Right forelimb (tissue), 1 donor: ENCODE measurements at regions not wholly inside any gene's neighbourhood (a gene's known extent, or its start where the extent isn't known, plus 50 kb on each side); places are given as distances from the start of the nearest gene placed in this dataset.

ENCODE experiments used
- DNase-seq: peaks from one replicate; pipeline ENCODE4 v3.0.0-alpha.2; 2018

DNA sequence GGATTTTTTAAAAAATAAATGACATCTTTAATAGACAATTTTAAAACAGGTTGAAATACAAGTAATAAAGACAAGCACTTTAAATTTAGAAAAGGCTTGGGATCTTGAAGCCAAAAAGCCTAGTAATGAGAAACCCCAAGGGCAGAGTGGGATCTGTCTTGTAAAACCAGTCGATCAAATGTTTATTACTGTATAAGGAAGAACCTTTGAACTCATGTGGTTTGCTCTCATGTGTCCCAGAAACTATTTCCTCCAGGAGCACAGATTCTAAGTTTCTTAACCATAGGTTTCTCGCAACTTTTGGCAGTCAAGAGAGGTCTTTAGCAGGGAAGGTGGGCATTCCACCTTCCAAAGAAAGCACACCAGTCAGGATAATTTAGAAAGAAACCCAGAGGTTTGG is 541.7 kb upstream of the BTBD3 start:
- no peak for DNase-seq

DNA sequence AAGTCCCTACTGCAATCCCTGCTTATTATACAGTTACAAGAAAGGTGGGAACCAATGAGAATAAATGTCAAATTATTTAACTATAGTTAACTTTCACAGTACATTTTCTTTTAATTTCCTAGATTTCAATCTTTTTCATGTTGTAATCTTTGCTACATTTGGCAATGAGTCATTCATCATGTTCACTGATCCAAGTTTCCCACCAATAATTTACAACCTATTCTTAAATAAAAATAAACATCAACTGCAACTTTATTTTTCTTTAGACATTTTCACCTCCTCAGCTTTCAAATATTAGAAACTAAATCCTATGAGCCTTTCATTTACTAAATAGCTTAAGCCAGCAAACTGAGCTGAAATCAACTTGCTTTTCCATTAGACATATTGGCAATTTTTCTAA is 541.3 kb upstream of the BTBD3 start:
- DNase-seq, result no peak

DNA sequence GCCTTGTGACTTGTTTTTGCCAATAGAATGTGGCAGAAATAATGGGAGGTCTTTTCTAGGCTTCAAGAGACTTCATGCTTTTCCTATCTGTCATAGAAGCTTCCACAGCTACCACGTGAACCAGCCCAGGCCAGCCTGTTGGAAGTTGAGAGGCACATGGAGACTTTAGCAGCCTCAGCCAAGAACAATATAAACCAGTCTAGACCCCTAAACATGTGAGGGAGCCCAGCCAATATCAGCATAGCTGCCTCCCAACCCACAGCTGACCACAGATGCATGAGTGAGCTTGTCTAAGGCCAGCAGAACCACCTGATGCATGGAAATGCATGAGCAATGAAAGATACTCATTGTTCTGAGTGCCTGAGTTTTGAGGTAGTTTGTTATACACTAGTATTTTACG is 540.7 kb upstream of the BTBD3 start:
- no peak for DNase-seq

DNA sequence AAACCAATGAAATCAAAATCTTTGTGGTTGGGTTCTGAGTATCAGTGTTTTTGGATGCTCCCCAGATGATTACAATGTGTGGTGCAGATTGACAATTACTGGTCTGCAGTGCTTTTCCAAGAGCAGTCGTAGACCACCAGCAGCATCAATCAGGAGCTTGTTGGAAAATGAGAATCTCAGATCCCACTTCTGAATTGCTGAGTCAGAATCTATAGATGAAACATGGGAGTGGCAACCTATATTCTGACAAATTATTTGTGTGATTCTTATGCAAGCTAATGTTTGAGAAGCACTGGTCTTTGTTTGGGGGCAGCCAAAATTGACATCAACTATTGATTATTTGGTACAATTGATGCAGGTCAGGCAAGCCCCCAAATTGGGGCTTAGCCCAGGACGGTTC is 539.9 kb upstream of the BTBD3 start:
- DNase-seq, result no peak

DNA sequence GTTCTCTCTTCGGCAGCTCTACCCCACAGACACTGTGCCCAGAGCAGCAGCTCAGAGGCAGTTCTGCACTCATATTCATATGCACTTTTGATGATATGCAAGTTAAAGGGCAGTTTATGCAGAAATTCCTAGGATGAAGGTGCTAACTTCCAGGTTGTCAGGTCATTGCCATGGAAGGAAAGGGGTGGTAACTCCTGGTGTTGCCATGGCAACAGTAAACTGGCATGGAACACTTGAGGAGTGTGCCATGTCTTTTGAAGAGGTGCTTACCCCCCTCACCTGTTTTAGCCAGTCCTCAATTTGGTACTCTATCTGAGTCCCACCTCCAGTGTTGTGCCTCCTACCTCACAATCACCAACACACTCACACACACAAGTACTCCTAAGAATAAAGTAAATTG is 539.4 kb upstream of the BTBD3 start:
- no peak for DNase-seq

DNA sequence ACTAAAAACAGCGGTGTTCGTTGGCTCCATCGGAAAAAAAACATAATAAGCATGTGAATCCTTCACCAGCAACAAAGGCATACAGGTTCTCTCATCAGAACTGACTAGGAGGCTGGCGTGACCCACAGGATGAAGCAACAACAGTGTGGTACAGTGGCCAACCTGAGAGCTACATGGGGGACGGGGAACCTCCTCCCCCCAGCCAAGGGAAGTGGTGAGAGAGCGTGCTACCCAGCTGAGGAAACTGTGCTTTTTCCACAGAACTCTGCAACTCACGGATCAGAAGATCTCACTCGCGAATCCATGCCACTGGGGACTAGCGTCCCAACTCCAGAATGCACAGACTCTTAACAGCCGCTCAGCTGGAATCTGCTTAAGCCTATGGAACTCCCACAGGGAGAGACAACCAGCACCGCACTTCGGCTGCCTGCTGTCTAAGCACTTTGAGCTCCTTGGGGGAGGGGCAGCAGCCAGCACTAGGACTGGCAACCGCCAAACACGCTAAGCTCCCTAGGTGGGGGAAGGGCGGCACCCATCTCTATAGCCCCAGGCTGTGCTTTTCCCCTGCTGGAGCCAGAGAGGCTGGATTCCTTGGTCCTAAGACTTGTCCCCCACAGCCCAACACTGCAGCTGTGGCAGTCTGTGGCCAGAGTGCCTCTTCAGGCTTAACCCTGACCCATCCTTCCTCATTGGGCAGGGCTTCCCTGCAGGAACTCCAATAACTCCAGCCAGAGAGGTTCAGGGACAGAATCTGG is 538.3 kb upstream of the BTBD3 start:
- DNase-seq, result no peak

DNA sequence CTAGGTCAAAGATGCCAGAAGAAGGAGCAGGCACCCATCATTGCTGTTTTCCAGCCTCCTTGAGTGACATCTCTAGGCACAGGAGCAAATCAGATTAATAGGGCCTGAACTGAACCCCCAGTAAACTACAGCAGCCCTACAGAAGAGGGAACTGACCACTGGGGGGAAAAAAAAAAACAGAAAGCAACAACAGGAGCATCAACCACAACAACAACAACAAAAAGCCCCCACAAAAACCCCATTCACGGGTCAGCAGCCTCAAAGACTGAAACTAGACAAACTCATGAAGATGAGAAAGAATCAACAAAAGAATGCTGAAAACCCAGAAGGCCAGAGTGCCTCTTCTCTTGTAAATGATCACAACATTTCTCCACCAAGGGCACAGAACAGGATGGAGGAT is 537.4 kb upstream of the BTBD3 start:
- no peak for DNase-seq

DNA sequence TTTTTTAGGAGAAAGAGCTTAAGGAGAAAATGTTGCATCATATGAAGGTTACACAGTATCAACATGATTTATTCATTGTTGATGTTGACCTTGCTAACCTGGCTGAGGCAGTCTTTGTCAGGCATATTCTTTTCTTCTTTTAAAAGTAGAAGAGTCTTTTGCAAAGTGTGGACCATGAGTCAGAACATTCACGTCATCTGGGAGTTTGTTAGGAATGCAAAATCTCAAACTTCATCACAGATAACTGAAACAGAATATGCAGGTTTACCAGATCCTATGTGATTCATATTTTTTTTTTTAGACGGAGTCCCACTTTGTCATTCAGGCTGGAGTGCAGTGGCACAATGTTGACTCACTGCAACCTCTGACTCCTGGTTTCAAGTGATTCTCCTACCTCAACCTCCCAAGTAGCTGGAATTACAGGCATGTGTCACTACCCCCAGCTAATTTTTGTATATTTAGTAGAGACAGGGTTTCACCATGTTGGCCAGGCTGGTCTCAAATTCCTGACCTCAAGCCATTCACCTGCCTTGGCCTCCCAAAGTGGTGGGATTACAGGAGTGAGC is 530.4 kb upstream of the BTBD3 start:
- DNase-seq, result no peak

DNA sequence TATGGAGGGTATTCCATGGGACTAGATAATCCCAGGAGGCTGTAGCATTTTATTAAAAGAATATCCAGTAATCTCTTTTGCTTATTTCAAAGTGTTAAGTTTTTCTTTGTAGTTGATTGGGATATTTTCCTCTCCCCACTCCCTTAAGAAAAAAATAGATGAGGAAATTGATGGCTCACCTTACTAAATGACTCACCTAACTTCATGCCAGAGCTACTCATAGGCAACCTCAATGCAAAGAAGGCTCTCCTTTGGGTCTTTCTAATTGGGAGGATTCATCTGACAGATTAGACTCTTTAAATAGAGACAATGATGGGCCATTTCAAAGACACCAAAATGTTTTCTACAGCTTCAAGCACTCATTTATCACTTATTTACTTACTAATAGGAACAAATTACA is 528.5 kb upstream of the BTBD3 start:
- DNase-seq, result no peak

DNA sequence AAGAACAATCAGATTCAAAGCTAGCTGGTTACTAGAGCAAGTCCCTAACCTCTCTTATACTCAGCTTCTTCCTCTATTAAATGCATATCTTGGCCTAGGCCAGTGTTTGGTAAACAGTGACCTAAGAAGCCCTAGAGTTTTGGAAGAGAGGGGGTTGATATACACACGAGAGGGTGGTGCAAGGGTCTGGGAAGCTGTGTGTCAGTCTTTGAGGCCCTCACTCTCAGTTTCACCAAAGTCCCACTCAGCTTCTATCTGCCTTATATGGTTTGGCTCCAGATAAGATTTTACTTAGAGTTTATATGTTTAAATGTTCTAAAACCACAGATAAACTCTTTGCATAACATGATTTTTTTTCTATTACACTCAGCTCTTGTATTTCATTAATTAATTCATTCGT is 526.1 kb upstream of the BTBD3 start:
- DNase-seq, result no peak

DNA sequence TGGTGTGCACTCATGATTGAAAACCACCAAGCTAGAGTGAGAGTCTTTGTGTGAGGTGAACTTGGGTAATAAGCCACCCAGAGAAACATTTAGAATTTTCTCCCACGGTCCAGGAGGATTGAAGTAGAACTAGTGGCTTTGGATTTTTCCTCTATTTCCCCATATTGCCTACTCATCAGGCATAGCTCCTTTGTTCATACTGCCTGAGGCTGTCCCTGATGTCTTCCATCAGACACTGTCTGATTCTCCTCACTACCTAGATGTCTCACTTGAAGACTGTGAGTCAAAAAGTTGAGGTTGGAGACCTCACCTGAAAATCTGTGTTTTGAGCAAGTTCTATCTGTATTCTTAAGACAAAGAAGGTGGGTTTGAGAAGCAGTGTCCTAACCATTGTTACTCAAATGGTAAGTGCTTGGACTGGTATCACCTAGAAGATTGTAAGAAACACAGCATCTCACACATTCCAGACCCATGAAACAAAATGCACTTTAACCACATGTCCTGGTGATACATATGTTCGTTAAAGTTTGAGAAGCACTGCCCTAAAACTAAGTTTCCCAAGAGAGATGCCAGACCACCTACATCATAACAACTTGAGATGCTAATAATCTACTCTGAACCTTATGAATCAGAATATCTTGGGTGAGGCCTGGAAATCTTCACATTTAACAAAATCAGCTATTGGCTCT is 523.4 kb upstream of the BTBD3 start:
- no peak for DNase-seq

DNA sequence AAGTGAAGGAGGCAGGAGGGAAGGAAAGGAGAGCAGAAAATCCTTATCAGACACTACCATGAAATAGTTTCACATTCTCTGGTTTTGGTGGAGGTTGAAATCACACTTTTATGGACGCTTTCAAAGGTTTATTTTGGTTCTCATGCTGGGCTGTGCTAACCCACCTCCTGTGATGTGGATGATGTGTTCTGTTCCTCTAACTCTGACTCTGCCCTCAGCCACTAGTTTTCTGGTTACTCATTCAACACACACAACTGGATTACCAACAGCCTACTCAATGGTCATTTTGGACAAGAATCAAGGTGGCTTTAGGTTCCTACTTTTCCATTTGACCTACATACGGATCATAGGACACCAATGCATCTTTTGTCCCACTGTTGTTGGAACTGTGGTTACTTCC is 522.1 kb upstream of the BTBD3 start:
- no peak for DNase-seq

DNA sequence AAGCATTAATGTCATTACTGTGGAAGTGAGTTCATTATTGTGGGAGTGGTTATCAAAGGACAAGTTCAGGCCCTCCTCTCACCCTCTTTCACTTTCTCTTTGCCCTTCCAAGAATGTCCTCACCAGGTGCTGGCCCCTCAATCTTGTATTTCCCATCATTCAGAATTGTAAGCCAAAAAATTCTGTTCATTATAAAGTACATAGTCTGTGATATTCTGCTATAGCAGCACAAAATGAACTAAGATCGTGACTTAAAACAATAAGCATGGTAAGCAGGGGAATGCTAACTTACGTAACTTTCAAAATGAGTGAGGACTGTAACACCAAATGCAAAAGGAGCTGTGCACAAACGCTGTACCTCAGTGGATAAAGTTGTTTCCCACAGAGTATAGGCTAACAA is 515.7 kb upstream of the BTBD3 start:
- DNase-seq, result no peak

DNA sequence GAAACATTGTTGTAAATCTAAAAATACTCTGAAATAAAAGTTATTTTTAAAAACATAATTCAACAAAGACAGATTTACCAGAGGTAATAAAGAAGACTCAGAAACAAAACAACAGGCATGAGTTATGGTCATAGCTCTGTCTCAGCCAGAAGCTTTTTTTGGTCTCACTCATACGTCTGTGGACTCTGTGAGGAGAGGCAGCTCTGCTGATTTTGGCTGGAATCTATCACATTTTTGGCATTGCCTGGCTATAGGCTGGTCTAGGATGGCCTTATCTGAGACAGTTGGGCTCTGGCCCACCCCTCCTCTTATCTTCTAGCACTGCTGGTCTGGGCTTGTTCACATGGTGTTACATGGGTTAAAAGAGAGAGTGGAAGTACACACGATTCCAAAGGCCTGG is 514.0 kb upstream of the BTBD3 start:
- DNase-seq, result no peak

DNA sequence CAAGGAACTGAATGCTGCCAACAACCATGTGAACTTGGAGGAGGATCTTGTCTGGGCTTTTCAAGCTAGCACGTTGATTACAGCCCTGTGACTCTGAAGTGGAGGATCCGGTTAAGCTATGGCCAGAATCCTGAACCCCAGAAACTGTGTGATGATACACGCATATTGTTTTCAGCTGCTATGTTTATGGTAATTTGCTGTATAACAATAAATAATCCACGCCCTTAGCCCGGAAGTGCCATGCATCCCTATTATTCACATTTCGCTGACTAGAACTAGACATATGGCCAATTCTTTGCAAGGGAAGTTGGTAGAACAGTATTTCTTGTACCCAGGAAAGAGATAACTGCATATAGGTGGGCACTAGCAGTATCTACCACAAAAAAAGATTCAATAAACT is 510.8 kb upstream of the BTBD3 start:
- DNase-seq, result no peak

DNA sequence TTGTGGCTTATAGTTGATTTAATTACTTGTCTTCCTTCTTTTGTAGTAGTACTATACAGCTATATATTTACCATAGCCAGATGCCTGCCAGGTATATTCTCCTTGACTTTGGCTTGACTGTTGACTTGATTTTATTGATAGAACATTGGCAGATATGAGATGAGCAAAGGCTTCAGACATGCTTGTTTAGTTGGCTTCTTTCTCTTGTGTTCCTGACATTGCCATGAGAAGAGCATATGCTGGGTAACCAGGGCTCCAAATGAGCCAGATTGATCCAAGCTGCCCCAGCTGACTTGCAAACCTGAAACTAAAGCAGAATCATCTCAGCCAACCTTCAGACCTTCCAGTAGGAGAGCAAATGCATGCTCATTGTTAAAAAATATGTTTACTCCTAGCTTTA is 508.1 kb upstream of the BTBD3 start:
- no peak for DNase-seq

DNA sequence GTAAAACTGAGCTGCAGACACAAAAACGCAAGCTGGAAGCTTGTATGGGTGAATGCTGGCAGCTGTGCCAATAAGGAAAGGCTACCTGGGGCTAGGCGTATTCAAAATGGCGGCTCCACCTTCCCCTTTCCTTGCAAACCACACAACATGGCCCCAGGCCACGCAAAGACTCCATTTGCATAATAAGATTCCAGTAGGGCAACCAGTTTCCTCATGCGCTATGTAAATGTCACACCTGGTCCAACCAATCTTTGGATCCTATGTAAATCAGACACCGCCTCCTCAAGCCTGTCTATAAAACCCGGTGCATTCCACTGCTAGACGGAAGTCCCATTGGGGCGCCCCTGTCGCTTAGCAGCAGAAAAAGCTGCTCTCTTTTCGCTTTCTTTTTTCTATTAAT is 505.9 kb upstream of the BTBD3 start:
- no peak for DNase-seq

DNA sequence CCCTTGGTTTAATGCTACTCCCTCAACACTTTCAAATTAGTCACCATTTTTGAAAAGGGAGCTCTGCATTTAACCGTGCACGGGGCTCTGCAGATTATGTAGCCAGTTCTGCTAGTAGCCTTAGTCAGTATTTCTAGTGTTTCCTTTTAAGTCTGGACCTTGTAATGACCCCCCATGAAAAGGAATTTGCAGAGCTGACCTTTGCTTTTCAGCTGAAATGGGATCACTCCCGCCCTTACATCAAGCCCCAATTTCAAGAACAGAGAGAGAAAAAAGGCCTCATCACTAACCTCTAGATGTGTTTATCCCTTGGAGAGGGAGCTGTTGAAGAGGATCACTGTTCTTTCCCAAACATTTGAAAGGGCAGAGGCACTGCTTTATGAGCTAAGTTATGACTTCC is 490.7 kb upstream of the BTBD3 start:
- no peak for DNase-seq

DNA sequence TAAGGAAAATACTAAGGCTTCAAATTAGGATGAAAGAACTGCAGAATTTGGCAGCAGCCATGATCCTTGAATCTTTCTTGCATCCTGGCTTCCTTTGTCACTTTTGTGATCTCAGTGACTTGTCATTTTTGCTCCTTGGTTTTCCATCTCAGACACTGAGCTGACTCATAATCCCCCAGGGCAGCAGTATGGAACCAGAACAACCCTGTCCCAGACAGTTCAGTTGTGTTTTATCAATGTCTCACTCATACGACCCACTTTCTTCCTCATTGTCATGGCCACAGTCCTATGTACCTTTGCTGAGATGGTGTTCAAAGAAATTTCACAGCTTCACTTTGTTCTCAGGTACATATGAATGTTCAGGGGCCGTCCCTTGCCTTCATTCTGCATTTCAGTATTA is 488.5 kb upstream of the BTBD3 start:
- DNase-seq, result no peak

DNA sequence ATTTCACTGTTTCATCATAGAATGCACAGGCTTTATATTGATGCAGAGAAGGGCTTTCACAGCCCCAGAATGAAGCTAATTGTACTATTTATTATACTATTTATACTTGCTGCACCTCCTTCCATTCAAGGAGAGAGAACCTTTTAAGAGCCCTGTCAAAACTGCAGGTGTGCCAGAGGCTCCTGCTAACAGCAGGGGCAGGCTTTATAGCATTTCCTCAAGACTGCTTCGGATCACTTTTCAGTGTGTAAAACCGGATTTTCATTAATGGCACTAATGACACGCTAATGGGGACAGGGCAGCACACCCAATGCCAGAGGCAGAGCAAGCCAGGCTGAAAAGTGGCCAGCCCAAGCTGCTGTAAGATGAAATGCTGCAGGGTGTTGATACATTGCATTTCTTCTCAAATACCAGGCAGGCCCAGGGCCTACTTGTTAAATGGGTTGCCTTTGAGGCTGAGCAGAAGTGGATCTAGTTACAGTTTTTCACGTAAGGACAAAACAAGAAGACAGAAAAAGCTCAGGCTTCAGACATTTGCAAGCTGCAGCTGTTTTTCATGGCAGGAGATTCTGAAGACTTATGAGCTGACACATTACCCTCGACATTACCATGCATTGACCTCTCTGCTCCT is 487.7 kb upstream of the BTBD3 start:
- no peak for DNase-seq

DNA sequence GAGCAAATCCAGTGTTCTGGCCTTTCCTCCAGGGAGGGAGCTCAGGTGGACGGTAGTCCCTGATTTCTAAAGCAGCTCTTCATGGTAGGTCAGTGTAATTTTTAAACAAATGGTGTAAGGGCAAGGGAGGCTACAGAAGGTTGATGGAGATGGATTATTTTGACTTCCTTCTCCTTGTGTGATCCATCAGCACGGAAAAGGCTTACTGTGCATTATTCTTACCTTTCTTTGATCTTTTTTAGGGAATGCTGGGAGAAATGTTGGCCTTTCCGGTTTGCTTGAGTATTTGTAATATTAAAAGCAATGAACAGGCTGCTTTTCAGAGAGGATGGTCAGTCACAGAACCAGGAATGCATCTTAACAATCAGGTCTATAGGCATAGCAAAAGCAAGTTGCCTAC is 487.0 kb upstream of the BTBD3 start:
- DNase-seq, result no peak

DNA sequence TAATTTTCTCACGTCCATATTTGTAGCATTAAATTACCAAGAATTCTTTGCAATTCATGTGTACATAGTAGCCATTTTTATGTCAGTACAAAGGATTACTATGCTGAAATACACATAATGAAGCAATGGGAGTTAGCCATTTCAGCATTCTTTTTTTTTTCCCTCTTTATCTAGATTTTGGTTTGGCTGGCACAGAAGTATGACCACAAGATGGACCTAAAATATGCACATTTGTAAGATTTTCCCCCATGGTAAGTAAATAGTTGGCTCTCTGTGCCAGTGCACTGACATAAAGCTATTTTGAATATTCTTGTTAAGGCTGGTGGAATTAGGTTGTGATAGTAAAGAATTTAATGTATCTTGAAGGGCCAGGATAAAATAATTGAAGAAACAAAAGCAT is 486.1 kb upstream of the BTBD3 start:
- DNase-seq, result no peak

DNA sequence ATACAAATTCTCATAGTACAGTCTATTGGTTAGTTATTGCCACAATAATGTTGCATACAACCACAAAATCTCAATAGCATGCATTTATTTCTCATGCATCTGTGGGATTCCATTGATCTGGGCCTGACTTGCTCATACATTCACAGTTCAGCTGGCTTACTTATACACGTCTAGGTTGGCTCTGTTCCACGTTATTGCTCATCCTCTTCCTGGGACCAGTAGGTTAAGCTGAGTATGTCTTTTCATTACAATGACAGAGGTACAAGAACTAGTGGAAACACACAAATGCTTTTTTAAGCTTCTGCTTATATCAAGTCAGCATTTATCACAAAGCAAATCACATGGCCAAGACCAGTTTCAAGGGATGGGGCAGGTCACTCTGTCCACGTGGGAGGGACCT is 485.3 kb upstream of the BTBD3 start:
- no peak for DNase-seq
